Parathyroid adenoma (tissue), 2 donors: ENCODE measurements at regions not wholly inside any gene's neighbourhood (a gene's known extent, or its start where the extent isn't known, plus 50 kb on each side); places are given as distances from the start of the nearest gene placed in this dataset.

Experiments
- H2AFZ ChIP-seq: fragments of 300-600 bp; sonication (generic); one replicate; pipeline ENCODE4 v1.7.0; 2017; ENCODE audit warnings: antibody characterized with exemption, mild to moderate bottlenecking
- H3K27ac ChIP-seq: fragments of 300-600 bp; sonication (generic); one replicate; pipeline ENCODE4 v1.7.0; 2017
- H3K27me3 ChIP-seq: fragments of 300-600 bp; sonication (generic); one replicate; pipeline ENCODE4 v1.7.0; 2017; ENCODE audit warnings: low read length; ENCODE audit not compliant: control insufficient read depth, insufficient read depth
- H3K36me3 ChIP-seq: fragments of 300-600 bp; sonication (generic); one replicate; pipeline ENCODE4 v1.7.0; 2017; ENCODE audit warnings: low read length; ENCODE audit not compliant: control insufficient read depth, insufficient read depth
- H3K4me1 ChIP-seq: fragments of 300-600 bp; sonication (generic); one replicate; pipeline ENCODE4 v1.7.0; 2017; ENCODE audit warnings: control low read depth
- H3K4me2 ChIP-seq: fragments of 300-600 bp; sonication (generic); one replicate; pipeline ENCODE4 v1.7.0; 2017; ENCODE audit warnings: low read length
- H3K4me3 ChIP-seq: fragments of 300-600 bp; sonication (generic); one replicate; pipeline ENCODE4 v1.7.0; 2017; ENCODE audit warnings: low read depth, low read length
- H3K79me2 ChIP-seq: fragments of 300-600 bp; sonication (generic); one replicate; pipeline ENCODE4 v1.7.0; 2017; ENCODE audit warnings: control low read depth
- H3K9ac ChIP-seq: fragments of 300-600 bp; sonication (generic); one replicate; pipeline ENCODE4 v1.7.0; 2017; ENCODE audit warnings: mild to moderate bottlenecking
- H3K9me3 ChIP-seq: fragments of 300-600 bp; sonication (generic); one replicate; pipeline ENCODE4 v1.7.0; 2017; ENCODE audit warnings: low read length; ENCODE audit not compliant: control insufficient read depth
- CTCF ChIP-seq: fragments of 300-600 bp; sonication (generic); IDR thresholded peaks from one replicate; pipeline ENCODE4 v1.7.0; 2017; ENCODE audit warnings: antibody characterized with exemption, mild to moderate bottlenecking
- donor health status: primary hyperparathyroidism.

- Histone ChIP-seq H3K9me3 (no peaks in the 10 kb centered on the region), H3K79me2 (no peaks in the 10 kb centered on the region), H3K9ac (no peak overlapping the region), H3K36me3 (no peaks in the 10 kb centered on the region), H3K4me3 (no peak overlapping the region), H3K4me2 (no peak overlapping the region), H3K27ac (no peak overlapping the region), H3K27me3 (no peaks in the 10 kb centered on the region), H2AFZ (no peak overlapping the region), H3K4me1 (no peaks in the 10 kb centered on the region)
- TF ChIP-seq CTCF: no peak
Observed at GRCh38 chr2:163799807-163800206, 64.0 kb upstream of the FIGN start.

- H3K79me2 ChIP-seq: no peaks in the 10 kb centered on the region
- H3K27me3 ChIP-seq: no peaks in the 10 kb centered on the region
- H2AFZ ChIP-seq: no peak overlapping the region
- H3K36me3 ChIP-seq: no peaks in the 10 kb centered on the region
- H3K4me2 ChIP-seq: no peak overlapping the region
- H3K9me3 ChIP-seq: no peaks in the 10 kb centered on the region
- no peak for TF ChIP-seq CTCF
- no peak overlapping the region for H3K4me3 ChIP-seq
- no peaks in the 10 kb centered on the region for H3K4me1 ChIP-seq
- no peak overlapping the region for H3K9ac ChIP-seq
- no peak overlapping the region for H3K27ac ChIP-seq
Observed at GRCh38 chr2:163794635-163795034, 58.8 kb upstream of the FIGN start.
